HG02759 (cell line): ENCODE measurements at regions not wholly inside any gene's neighbourhood (a gene's known extent, or its start where the extent isn't known, plus 50 kb on each side); places are given as distances from the start of the nearest gene placed in this dataset.

ENCODE experiments used
- ATAC-seq: cut with Tn5 transposase; IDR thresholded peaks from one replicate; pipeline ENCODE4 v1.9.1; 2021; ENCODE audit warnings: mild to moderate bottlenecking, moderate library complexity; ENCODE audit not compliant: unreplicated experiment

- no peak for ATAC-seq
Observed at GRCh38 chr2:152890736-152891135, 172.3 kb downstream of the ARL6IP6 start.

DNA sequence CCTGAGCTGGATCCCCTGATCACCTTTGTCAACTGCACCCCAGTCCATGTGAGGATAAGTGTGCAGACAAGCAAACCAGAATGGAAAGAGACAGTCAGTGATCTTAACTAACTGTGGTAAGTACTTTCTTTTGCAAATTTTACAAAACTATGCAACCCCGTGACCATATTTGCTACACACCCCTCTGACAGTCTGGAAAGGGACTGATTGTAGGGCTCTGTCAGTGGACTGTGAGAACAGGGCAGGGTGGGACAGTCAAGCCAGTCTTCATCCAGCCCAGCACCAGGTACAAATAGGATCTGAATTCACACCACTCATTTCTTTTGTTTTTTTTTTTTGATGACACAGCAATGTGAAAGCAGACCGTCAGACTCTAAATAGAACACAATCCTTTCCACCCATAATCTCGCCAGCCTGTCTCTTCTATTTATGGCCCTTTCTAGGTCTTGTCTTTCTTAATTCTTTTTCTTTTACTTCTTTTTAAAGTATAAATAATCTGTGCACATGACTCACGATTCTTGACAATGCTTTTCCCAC lies 165.6 kb downstream of the ARL6IP6 start:
- ATAC-seq: no peak

DNA sequence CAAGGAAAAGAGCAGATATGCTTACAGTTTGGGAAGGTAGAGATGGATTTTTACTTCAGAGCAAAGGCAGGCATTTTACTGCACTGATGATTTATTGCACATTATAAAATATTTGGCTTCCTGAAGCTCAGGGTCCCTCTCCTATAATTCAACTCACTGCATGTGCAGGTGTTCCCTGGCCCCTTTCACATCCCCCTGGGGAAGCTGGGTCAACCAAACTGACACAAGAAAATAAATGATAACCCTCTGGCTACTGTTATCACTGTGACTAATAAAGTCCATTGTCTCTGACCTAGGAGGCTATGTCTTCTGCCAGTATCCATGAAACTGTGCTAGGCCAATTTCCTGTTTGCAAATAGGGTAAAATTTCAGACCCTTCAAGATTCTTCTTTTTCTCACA lies 163.1 kb downstream of the ARL6IP6 start:
- no peak for ATAC-seq

DNA sequence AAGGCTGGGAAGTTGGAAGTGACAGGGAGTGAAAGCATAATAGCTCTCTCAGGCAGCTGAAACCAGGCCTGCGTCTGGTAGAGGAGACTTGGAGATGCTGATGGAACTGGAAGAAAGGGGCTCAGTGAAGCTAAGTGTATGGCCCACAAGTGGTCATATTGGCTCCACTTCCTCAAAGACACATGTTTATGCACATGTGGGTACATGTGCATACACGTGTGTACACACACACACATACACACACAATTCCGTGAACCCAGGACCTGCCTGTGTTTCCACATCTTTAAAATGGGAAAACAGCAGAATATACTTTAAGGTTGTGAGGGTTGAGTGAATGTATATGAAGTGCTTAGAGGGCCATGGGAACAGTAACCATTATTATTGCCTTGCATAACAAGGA lies 160.9 kb downstream of the ARL6IP6 start:
- ATAC-seq: no peak

DNA sequence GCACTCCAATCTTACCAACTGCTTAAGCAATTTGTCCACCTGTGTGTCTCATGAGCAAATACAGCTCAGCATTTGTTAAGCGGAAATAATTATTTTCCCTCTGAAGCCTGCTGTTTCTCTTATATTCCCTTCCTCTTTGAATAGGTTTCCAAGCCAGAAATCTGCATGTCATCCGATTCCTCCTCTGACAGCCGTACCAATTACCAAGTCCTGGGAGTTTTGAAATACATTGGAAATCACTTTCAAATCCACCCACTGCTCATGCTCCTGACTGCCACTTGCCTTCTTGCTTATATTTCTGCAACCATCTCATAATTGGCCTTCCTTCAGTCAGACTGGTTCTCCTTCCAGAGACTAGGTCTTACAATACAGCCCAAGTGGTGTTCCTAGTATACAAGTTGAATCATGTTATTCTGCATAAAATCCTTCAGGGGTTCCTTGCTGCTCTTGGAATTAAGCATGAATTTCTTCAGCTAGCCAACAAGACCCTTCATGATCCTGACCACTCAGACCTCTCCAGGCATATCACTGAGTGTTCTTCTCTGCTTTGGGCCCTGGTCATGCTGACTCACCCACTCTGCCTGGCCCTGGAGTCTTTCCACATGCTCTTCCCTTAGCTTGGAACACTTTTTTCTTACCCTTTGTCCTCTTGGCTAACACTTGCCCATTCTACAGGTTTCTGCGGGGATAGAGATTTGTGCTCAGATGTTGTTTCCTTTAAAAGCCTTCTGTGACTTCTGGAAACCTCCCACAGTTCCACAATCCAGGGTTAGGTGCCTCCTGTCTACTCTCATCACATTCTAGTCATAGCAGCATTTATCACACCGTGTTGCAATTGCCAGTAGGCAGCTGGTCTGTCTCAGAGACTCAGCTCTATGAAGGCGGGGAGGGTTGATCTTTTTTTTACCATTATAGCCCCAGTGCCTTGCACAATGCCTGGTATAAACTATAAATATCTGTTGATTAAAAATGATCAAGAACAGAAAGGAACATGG lies 157.6 kb downstream of the ARL6IP6 start:
- no peak for ATAC-seq

- no peak for ATAC-seq
Observed at GRCh38 chr2:152874955-152875354, 156.5 kb downstream of the ARL6IP6 start.

- ATAC-seq: no peak
Observed at GRCh38 chr2:152870239-152870638, 151.8 kb downstream of the ARL6IP6 start.

GRCh38 chr2:152867397-152867796 lies 149.0 kb downstream of the ARL6IP6 start:
- ATAC-seq: no peak

- no peak for ATAC-seq
Observed at GRCh38 chr2:152864601-152865149, 146.3 kb downstream of the ARL6IP6 start.

- ATAC-seq: no peak
Observed at GRCh38 chr2:152863826-152864225, 145.4 kb downstream of the ARL6IP6 start.

DNA sequence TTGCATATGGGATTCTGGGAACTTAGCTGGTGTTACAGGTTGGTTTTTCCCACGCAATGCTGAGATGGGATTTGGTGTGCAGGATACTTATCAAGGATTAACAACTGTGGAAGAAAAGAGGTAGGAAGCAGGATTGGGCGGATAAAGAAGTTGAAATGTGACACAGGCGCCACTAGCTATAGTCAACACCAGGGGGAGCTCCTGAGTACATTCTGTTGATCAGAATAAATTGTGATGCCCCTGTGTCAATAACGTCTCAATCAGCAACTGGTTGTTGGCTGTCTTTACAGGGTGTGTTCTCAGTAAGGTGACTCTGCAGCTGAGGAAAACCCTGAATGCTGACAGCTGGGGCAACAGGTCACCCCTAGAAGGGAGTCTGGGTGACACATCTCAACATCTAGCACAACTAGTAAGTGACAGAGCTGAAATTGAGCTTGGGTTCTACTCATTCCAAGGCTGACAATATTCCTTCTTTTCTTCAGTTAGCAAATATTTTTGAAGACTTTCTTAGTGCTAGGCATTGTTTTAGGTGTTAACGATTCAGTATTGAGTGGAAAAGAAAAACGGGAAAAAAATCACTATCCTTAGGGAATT lies 143.0 kb downstream of the ARL6IP6 start:
- peak; percentile 68 for ATAC-seq

DNA sequence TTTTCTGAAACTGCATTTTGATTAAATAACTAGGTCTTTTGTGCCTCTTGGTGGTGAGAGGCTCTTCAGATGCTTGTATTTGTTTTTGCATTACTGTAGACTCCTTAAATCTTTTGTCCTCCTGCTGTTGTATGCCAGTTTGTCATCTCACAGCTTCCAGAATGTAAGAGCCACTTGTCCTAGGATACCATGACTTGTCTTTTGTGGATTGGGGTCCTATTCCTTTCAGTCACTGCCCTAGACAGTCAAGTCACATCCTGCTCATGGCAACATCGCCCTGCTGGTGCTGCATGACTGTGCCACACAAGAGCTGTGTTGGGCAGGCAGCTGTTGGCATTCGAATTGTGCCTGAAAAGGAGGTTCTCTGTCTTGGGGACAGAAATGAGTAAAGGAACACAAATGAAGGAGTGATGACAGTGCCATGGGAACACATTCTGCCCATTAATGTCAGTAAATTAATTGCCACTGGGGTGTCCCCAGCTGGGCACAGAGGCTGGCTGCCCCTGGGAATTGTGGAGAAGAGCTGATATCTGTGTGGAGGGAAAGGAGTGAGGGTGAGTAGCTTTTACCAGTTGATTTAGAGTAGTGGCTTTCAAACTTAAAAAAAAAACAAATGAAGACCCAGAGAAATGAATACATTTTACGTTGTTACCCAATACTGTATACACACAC lies 140.3 kb downstream of the ARL6IP6 start:
- ATAC-seq: no peak

DNA sequence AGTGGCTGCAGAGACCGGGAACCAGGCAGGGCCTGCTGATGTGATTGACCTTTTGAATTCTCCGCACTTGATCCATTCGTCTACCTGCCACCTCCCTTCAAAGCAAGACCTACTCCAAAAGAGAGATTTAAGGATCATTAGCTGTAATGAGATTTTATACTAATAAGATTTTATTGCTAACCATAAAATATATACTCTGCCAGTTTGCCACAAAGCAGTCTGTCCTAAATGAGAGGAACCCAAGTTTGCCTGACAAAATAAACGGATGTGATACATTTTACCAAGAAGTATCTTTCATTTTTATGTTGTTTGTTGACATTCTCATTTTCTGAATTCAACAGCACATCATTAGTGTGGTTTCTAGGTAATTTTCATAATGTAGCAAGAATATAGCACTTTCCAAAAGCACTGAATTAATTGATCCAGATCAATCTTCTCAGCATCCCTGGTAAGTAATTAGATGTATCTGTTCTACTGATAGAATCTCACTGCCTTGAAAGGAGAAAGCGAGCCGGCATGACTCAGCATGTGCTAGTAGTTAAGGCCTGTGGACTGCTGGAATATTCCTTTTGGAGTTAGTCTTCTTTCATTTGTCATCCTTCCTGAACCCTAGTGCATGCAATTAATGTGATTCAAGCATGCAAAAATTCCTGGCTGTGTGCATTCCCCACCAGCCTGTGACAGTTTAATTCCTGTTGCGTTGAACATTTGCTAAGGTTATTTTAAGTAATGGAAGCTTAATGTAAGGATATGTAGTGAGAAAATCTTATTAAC lies 128.5 kb downstream of the ARL6IP6 start:
- ATAC-seq: no peak

DNA sequence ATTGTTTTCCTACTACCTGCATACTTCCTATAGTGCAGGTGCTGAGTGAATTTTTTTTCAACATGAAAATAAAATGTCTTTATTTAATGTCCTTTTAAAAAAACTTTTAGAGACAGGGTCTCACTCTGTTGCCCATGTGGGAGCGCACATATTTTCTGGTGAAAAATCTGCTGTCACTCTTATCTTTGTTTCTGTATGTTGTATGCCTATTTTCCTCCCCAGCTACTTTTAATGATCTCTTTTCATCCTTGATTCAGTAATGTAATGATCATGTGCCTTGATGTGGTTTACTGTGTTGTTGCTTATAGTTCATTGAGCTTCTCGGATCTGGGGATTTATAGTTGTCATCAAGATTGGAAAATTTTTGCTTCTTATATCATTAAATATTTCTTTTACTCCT lies 117.3 kb downstream of the ARL6IP6 start:
- ATAC-seq: no peak

DNA sequence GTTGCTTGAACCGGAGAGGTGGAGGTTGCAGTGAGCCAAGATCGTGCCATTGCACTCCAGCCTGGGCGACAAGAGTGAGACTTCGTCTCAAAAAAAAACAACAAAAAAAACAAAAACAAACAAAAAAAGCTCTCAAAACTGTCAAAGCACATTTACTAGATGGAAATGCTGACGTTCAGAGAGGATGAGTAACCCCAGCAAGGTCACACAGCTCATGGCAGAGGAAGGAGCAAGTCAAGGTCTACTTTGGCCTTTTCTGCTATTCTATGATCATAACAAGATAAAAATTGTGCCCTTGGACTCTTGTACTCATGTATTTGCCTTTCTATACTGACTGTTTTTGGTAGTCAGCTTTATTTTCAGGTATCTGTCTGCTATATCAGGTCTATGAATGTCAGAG lies 109.5 kb downstream of the ARL6IP6 start:
- no peak for ATAC-seq

DNA sequence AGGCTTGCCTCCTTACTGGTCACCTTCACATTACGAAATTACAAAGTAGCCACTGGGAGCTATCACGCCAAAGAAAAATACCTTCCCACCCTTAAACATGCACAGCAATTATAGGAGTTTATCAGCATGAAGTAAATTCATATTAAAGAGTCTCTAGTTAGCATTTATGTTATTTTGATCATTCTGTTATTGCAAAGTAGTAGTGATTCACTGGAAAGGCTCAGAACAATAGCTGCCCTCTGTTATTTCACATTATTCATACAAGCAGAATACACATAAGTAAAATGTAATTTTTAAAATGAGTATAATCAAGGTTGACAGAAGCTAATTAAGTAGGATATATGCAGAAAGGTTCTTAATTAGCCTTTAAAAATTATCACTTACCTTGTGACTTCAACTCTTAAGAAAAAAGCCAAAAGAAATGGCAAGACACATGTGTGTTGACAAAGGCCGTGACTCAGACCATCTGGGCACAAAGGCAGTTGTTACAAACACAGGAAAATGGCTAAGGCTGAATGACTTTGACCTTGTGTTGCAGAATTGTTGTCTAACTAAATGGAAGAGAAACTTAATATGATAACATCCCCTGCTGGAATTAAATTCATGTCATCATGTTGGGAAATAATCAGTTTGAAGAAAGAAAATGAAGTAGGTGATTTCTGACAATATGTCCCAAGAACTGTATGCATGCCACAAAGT lies 108.3 kb downstream of the ARL6IP6 start:
- ATAC-seq: no peak

DNA sequence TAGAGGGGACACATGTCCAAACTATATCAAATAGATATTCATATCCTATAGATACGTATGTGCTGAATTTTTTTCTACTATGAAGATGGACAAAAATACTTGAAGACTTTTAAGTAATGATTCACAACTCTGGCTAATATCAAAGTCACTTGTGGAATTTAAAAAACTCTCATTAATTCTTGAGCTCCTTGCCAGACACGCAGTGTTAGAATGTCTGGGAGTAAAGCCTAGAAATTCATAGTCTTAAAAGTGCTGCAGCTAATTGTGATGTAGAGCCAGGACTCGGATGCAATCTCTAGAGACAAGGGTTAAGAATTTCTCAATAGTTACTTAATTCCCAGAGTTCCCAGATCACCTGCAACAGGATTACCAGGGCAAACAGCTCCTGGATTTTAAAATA lies 107.4 kb downstream of the ARL6IP6 start:
- no peak for ATAC-seq

- ATAC-seq: no peak
Observed at GRCh38 chr2:152823905-152824304, 105.5 kb downstream of the ARL6IP6 start.

GRCh38 chr2:152822676-152823075 lies 104.3 kb downstream of the ARL6IP6 start:
- no peak for ATAC-seq

GRCh38 chr2:152820048-152820447 lies 101.6 kb downstream of the ARL6IP6 start:
- no peak for ATAC-seq
